CD14-positive monocyte (primary cell): ENCODE measurements at regions not wholly inside any gene's neighbourhood (a gene's known extent, or its start where the extent isn't known, plus 50 kb on each side); places are given as distances from the start of the nearest gene placed in this dataset.
"Not testable (repeated sequence)": the region's sequence is repeated elsewhere in the genome, so short reads cannot be mapped to it uniquely, and the experiment has no call there.

Experiments
- DNase-seq, 3 donors: peaks; one replicate each; pipeline ENCODE4 v3.0.0-alpha.2; 2011 to 2022
- H2AFZ ChIP-seq: 2 replicates; pipeline ENCODE4 v1.6.0; 2012; ENCODE audit warnings: mild to moderate bottlenecking, low read depth, low read length, inconsistent platforms; ENCODE audit not compliant: insufficient read depth, poor library complexity, severe bottlenecking
- H3K27ac ChIP-seq, 2 donors: 1 replicate in 1 of 2; 2 replicates in 1 of 2; pipeline ENCODE4 v1.5.1; 2012 to 2013; ENCODE audit warnings: low read length in 2 of 2, control low read depth in 1 of 2, inconsistent platforms in 1 of 2, low read depth in 1 of 2, mild to moderate bottlenecking in 1 of 2
- H3K27me3 ChIP-seq, 2 donors: one replicate each; pipeline versions ENCODE4 v1.6.0 to v1.6.1; 2011 to 2013; ENCODE audit warnings: low read length in 2 of 2; ENCODE audit not compliant: control insufficient read depth in 2 of 2, insufficient read depth in 2 of 2
- H3K36me3 ChIP-seq, 2 donors: replicated peaks in 1 of 2; 1 replicate in 1 of 2; 2 replicates in 1 of 2; pipeline versions ENCODE4 v1.5.1 to v1.6.1; 2012 to 2013; ENCODE audit warnings: low read length in 2 of 2, control low read depth in 1 of 2, inconsistent platforms in 1 of 2, mild to moderate bottlenecking in 1 of 2; ENCODE audit not compliant: insufficient read depth in 2 of 2, control insufficient read depth in 1 of 2
- H3K4me1 ChIP-seq, 2 donors: 1 replicate in 1 of 2; 2 replicates in 1 of 2; pipeline versions ENCODE4 v1.5.1 to v1.6.1; 2012 to 2013; ENCODE audit warnings: low read length in 2 of 2, control low read depth in 1 of 2, inconsistent platforms in 1 of 2, mild to moderate bottlenecking in 1 of 2, moderate library complexity in 1 of 2; ENCODE audit not compliant: insufficient read depth in 2 of 2, control insufficient read depth in 1 of 2
- H3K4me2 ChIP-seq: replicated peaks from 2 replicates; pipeline ENCODE3; 2012; ENCODE audit warnings: low read length, moderate library complexity, mild to moderate bottlenecking; ENCODE audit not compliant: poor library complexity, severe bottlenecking; ENCODE audit errors: extremely low read depth
- H3K4me3 ChIP-seq, 3 experiments: fragments of 200-600 bp in 1 of 3; sonication (generic) in 1 of 3; replicated peaks in 1 of 3; 1 replicate in 2 of 3; 2 replicates in 1 of 3; pipeline ENCODE4 v1.5.1; 2011 to 2013; ENCODE audit warnings: low read length in 3 of 3, mild to moderate bottlenecking in 3 of 3, control low read depth in 2 of 3, low read depth in 2 of 3, inconsistent platforms in 1 of 3, moderate library complexity in 1 of 3
- H3K79me2 ChIP-seq: 2 replicates; pipeline ENCODE4 v1.6.0; 2012; ENCODE audit warnings: mild to moderate bottlenecking, control low read depth, inconsistent platforms, low read length, moderate library complexity; ENCODE audit not compliant: insufficient read depth
- H3K9ac ChIP-seq: 2 replicates; pipeline ENCODE4 v1.6.0; 2017; ENCODE audit warnings: low read length, mild to moderate bottlenecking; ENCODE audit not compliant: insufficient read depth, poor library complexity, severe bottlenecking
- H3K9me3 ChIP-seq, 2 donors: replicated peaks in 1 of 2; 1 replicate in 1 of 2; 2 replicates in 1 of 2; pipeline versions ENCODE4 v1.5.1 to v1.6.1; 2012 to 2013; ENCODE audit warnings: low read length in 2 of 2, control low read depth in 1 of 2; ENCODE audit not compliant: control insufficient read depth in 1 of 2, insufficient read depth in 1 of 2
- H4K20me1 ChIP-seq: 2 replicates; pipeline ENCODE4 v1.6.0; 2012; ENCODE audit warnings: mild to moderate bottlenecking, low read length, control low read depth, moderate library complexity; ENCODE audit not compliant: insufficient read depth
- H3K27ac Mint-ChIP-seq, 7 donors: one replicate each; pipeline ENCODE4 v1.8.0; 2020; ENCODE audit warnings: mild to moderate bottlenecking in 7 of 7, mixed read lengths in 7 of 7, moderate library complexity in 6 of 7, inconsistent platforms in 2 of 7
- H3K27me3 Mint-ChIP-seq, 3 donors: one replicate each; pipeline ENCODE4 v1.8.0; 2021 to 2022; ENCODE audit warnings: low read depth in 3 of 3, mild to moderate bottlenecking in 3 of 3, mixed read lengths in 3 of 3, moderate library complexity in 3 of 3, inconsistent platforms in 1 of 3
- H3K36me3 Mint-ChIP-seq, 2 donors: one replicate each; pipeline ENCODE4 v1.8.0; 2020; ENCODE audit warnings: mixed read lengths in 2 of 2, inconsistent platforms in 1 of 2, mild to moderate bottlenecking in 1 of 2
- H3K4me1 Mint-ChIP-seq: one replicate; pipeline ENCODE4 v1.8.0; 2020; ENCODE audit warnings: mild to moderate bottlenecking, mixed read lengths
- H3K4me3 Mint-ChIP-seq, 2 donors: one replicate each; pipeline ENCODE4 v1.8.0; 2020; ENCODE audit warnings: mild to moderate bottlenecking in 2 of 2, mixed read lengths in 2 of 2, moderate library complexity in 1 of 2
- H3K9me3 Mint-ChIP-seq, 7 donors: one replicate each; pipeline ENCODE4 v1.8.0; 2020 to 2022; ENCODE audit warnings: mixed read lengths in 7 of 7, mild to moderate bottlenecking in 6 of 7, moderate library complexity in 6 of 7, inconsistent platforms in 2 of 7
- WGBS: methylation state at CpG from one replicate; pipeline ENCODE4 v1.1.5; 2013; ENCODE audit warnings: missing lambda C conversion rate; ENCODE audit not compliant: insufficient coverage; 5-methylcytosine and 5-hydroxymethylcytosine counted together
- intact Hi-C, 2 donors: fragments of 100-400 bp; cut with micrococcal nuclease; formaldehyde crosslinking; loops; one replicate each; pipeline versions ENCODE4 v1.15.0 to v1.15.1; 2023
- TF ChIP-seq, protein P1 (sequence below): fragments of 200-600 bp; IDR thresholded peaks from one replicate; pipeline ENCODE4 v1.8.0; 2022; ENCODE audit warnings: antibody characterized with exemption, mild to moderate bottlenecking

DNA sequence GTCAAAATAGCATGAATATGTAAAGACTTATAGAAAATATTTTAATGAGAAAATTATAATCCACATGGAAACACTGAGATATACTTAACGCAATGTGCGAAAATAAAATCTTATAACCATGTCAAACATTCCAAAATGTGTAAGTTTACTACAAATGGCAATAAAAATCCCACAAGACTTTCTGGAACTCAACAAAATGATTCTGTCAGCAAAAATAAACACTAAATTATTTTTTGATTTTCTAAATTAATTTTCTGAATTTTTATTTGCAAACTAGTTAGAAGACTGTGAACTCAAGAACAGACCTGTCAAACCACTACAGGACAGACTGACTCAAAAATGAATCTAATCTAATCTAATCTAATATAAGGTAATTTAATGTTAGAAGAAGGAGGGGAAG lies 160.8 kb upstream of the KCTD7 start:
- no peaks in the 10 kb centered on the region for H3K79me2 ChIP-seq
- H2AFZ ChIP-seq = no peak overlapping the region
- WGBS = no CpG with 5 or more reads among the region's 2 CpGs
- H3K27ac Mint-ChIP-seq = no peak overlapping the region
- H3K27me3 Mint-ChIP-seq = peaks cover 0 to 1% (median 0%) of the 10 kb centered on the region in 3 donors
- peaks cover 3 to 4% of the 10 kb centered on the region in 2 donors for H3K36me3 Mint-ChIP-seq
- no peaks in the 10 kb centered on the region for H3K36me3 ChIP-seq
- H3K4me1 Mint-ChIP-seq = no peaks in the 10 kb centered on the region
- peaks cover 0 to 1% (median 0%) of the 10 kb centered on the region in 7 donors for H3K9me3 Mint-ChIP-seq
- intact Hi-C loops = no loop called here
- no peak for DNase-seq
- H3K27ac ChIP-seq = no peak overlapping the region
- TF ChIP-seq, protein P1, sequence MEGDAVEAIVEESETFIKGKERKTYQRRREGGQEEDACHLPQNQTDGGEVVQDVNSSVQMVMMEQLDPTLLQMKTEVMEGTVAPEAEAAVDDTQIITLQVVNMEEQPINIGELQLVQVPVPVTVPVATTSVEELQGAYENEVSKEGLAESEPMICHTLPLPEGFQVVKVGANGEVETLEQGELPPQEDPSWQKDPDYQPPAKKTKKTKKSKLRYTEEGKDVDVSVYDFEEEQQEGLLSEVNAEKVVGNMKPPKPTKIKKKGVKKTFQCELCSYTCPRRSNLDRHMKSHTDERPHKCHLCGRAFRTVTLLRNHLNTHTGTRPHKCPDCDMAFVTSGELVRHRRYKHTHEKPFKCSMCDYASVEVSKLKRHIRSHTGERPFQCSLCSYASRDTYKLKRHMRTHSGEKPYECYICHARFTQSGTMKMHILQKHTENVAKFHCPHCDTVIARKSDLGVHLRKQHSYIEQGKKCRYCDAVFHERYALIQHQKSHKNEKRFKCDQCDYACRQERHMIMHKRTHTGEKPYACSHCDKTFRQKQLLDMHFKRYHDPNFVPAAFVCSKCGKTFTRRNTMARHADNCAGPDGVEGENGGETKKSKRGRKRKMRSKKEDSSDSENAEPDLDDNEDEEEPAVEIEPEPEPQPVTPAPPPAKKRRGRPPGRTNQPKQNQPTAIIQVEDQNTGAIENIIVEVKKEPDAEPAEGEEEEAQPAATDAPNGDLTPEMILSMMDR = no peak
- no peak overlapping the region for H3K9ac ChIP-seq
- no peaks in the 10 kb centered on the region for H3K27me3 ChIP-seq
- H4K20me1 ChIP-seq = no peaks in the 10 kb centered on the region
- H3K4me1 ChIP-seq = no peaks in the 10 kb centered on the region
- H3K4me2 ChIP-seq = no peak overlapping the region
- H3K4me3 ChIP-seq = no peak overlapping the region
- H3K9me3 ChIP-seq = no peaks in the 10 kb centered on the region
- H3K4me3 Mint-ChIP-seq = no peak overlapping the region

DNA sequence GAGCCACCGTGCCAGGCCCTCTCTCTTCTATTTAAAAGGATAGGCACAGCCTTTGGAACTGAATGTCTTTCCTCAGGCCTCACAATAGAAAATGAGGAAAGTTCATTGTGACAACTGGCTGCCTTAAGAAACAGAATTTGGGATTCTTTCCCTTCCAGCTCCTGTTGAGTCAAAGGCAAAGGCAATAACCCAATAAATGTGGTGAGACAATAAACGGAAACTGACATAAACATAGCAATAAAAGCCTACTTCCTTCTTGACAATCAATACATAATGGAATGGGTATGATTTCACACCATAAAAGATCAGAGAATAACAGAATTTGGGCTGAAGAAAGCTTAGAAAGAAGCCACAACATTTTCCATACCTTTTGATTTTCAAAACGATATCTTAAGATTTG lies 155.6 kb upstream of the KCTD7 start:
- H3K4me2 ChIP-seq, H3K4me1 ChIP-seq, H3K9me3 ChIP-seq, H3K36me3 ChIP-seq, H3K9me3 Mint-ChIP-seq, H2AFZ ChIP-seq, H3K27me3 ChIP-seq, H3K9ac ChIP-seq, H3K4me1 Mint-ChIP-seq, DNase-seq, H3K27ac Mint-ChIP-seq, H3K4me3 Mint-ChIP-seq, intact Hi-C loops, H3K79me2 ChIP-seq, H3K27ac ChIP-seq, H3K27me3 Mint-ChIP-seq, H3K4me3 ChIP-seq, H4K20me1 ChIP-seq: not testable (repeated sequence)
- no CpG with 5 or more reads among the region's 3 CpGs for WGBS
- peaks cover 11 to 17% of the 10 kb centered on the region in 2 donors for H3K36me3 Mint-ChIP-seq
